ENCODE measurements at regions not wholly inside any gene's neighbourhood (a gene's known extent, or its start where the extent isn't known, plus 50 kb on each side); places are given as distances from the start of the nearest gene placed in this dataset.

DNA sequence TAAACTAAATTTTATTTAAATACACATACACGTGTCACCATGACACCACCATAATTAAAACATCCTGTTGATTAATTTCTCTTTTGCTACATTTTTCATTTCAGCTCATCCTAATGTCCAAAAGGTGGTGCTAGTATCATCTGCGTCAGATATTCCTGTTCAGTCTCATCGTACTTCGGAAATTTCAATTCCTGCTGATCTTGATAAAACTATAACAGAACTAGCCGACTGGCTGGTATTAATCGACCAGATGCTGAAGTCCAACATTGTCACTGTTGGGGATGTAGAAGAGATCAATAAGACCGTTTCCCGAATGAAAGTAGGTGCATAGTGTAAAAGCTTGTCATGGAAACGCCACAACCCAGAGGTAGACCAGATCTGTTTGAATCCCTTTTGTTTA, 263.4 kb downstream of the UTRN start (continued):
- TF ChIP-seq, protein P1, sequence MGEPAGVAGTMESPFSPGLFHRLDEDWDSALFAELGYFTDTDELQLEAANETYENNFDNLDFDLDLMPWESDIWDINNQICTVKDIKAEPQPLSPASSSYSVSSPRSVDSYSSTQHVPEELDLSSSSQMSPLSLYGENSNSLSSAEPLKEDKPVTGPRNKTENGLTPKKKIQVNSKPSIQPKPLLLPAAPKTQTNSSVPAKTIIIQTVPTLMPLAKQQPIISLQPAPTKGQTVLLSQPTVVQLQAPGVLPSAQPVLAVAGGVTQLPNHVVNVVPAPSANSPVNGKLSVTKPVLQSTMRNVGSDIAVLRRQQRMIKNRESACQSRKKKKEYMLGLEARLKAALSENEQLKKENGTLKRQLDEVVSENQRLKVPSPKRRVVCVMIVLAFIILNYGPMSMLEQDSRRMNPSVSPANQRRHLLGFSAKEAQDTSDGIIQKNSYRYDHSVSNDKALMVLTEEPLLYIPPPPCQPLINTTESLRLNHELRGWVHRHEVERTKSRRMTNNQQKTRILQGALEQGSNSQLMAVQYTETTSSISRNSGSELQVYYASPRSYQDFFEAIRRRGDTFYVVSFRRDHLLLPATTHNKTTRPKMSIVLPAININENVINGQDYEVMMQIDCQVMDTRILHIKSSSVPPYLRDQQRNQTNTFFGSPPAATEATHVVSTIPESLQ (CRISPR knock-in tag; IDR thresholded peaks at IDR 0.05) = no peak
- TF ChIP-seq, protein P2, sequence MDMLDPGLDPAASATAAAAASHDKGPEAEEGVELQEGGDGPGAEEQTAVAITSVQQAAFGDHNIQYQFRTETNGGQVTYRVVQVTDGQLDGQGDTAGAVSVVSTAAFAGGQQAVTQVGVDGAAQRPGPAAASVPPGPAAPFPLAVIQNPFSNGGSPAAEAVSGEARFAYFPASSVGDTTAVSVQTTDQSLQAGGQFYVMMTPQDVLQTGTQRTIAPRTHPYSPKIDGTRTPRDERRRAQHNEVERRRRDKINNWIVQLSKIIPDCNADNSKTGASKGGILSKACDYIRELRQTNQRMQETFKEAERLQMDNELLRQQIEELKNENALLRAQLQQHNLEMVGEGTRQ (CRISPR knock-in tag; IDR thresholded peaks at IDR 0.05) = no peak
- TF ChIP-seq ZNF396 (CRISPR knock-in tag; IDR thresholded peaks at IDR 0.05; ENCODE audit: borderline replicate concordance) = no peak

DNA sequence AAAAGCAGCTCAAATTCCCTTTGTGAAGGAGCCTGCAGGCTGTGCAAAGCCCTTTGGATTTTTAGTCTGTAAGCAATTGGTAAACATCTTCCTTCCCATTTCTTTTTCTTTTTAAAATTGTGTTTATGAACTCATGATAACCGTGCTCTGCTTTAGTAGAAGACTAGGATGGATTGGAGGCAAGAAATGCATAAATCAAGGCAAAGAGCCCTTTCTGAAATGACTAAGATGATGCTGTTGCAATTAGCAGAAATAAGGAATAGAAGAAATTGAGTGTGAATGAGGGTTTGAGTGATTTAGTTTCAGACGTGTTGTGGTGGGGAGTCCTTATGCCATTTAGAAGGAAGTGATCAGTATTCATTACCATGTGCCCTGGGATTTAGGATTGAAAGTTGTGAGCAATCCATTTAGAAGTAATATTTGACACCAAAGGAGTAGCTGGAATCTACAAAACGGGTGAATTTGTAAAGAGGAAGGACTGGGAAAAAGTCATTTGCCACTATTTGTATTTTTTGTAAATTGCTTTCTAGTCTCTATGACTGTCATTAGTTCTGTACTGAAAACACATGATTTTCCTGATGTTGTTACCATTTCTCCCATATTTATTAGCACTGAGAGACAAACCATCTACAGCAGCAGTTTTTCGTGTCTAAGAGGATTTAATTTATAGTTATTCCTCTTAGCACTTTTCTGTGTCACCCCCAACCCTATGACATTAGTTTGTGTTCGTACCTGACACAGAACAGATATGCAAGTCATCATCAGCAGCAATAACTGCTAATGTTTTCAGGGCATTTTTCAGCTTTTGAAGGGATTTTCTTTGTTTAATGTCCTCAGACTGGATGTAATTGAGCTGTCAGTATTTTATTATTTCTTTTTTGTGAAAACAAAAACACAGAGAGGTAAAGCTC, 265.0 kb downstream of the UTRN start:
- Mint-ChIP-seq H3K27me3 (ENCODE audit: low read depth) (no peaks in the 10 kb centered on the region), H3K9me3 (no peaks in the 10 kb centered on the region), H3K36me3 (peaks cover 39% of the 10 kb centered on the region), H3K27ac (peak overlapping the region; percentile 0; the same call in 1 of the 2 replicates), H3K4me3 (no peak overlapping the region), H3K4me1 (no peaks in the 10 kb centered on the region)
- TF ChIP-seq, protein P3, sequence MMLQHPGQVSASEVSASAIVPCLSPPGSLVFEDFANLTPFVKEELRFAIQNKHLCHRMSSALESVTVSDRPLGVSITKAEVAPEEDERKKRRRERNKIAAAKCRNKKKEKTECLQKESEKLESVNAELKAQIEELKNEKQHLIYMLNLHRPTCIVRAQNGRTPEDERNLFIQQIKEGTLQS (CRISPR knock-in tag; conservative IDR thresholded peaks at IDR 0.05) = no peak
- TF ChIP-seq, protein P4, sequence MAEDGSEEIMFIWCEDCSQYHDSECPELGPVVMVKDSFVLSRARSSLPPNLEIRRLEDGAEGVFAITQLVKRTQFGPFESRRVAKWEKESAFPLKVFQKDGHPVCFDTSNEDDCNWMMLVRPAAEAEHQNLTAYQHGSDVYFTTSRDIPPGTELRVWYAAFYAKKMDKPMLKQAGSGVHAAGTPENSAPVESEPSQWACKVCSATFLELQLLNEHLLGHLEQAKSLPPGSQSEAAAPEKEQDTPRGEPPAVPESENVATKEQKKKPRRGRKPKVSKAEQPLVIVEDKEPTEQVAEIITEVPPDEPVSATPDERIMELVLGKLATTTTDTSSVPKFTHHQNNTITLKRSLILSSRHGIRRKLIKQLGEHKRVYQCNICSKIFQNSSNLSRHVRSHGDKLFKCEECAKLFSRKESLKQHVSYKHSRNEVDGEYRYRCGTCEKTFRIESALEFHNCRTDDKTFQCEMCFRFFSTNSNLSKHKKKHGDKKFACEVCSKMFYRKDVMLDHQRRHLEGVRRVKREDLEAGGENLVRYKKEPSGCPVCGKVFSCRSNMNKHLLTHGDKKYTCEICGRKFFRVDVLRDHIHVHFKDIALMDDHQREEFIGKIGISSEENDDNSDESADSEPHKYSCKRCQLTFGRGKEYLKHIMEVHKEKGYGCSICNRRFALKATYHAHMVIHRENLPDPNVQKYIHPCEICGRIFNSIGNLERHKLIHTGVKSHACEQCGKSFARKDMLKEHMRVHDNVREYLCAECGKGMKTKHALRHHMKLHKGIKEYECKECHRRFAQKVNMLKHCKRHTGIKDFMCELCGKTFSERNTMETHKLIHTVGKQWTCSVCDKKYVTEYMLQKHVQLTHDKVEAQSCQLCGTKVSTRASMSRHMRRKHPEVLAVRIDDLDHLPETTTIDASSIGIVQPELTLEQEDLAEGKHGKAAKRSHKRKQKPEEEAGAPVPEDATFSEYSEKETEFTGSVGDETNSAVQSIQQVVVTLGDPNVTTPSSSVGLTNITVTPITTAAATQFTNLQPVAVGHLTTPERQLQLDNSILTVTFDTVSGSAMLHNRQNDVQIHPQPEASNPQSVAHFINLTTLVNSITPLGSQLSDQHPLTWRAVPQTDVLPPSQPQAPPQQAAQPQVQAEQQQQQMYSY (CRISPR knock-in tag; IDR thresholded peaks at IDR 0.05) = no peak
- TF ChIP-seq IRF2 (CRISPR knock-in tag; IDR thresholded peaks at IDR 0.05; ENCODE audit: borderline replicate concordance, low read depth) (no peak), ZNF671 (CRISPR knock-in tag; IDR thresholded peaks at IDR 0.05) (no peak), TEAD1 (CRISPR knock-in tag; IDR thresholded peaks at IDR 0.05) (no peak), ZNF121 (CRISPR knock-in tag; IDR thresholded peaks at IDR 0.05) (no peak), ZNF423 (CRISPR knock-in tag; IDR thresholded peaks at IDR 0.05) (no peak), FOXK1 (CRISPR knock-in tag; IDR thresholded peaks at IDR 0.05) (no peak)
- TF ChIP-seq, protein P5, sequence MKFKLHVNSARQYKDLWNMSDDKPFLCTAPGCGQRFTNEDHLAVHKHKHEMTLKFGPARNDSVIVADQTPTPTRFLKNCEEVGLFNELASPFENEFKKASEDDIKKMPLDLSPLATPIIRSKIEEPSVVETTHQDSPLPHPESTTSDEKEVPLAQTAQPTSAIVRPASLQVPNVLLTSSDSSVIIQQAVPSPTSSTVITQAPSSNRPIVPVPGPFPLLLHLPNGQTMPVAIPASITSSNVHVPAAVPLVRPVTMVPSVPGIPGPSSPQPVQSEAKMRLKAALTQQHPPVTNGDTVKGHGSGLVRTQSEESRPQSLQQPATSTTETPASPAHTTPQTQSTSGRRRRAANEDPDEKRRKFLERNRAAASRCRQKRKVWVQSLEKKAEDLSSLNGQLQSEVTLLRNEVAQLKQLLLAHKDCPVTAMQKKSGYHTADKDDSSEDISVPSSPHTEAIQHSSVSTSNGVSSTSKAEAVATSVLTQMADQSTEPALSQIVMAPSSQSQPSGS (CRISPR knock-in tag; IDR thresholded peaks at IDR 0.05; ENCODE audit: borderline replicate concordance, low read depth) = no peak
- TF ChIP-seq, protein P6, sequence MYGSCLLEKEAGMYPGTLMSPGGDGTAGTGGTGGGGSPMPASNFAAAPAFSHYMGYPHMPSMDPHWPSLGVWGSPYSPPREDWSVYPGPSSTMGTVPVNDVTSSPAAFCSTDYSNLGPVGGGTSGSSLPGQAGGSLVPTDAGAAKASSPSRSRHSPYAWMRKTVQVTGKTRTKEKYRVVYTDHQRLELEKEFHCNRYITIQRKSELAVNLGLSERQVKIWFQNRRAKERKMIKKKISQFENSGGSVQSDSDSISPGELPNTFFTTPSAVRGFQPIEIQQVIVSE (CRISPR knock-in tag; IDR thresholded peaks at IDR 0.05; ENCODE audit: borderline replicate concordance) = no peak
- TF ChIP-seq, protein P7, sequence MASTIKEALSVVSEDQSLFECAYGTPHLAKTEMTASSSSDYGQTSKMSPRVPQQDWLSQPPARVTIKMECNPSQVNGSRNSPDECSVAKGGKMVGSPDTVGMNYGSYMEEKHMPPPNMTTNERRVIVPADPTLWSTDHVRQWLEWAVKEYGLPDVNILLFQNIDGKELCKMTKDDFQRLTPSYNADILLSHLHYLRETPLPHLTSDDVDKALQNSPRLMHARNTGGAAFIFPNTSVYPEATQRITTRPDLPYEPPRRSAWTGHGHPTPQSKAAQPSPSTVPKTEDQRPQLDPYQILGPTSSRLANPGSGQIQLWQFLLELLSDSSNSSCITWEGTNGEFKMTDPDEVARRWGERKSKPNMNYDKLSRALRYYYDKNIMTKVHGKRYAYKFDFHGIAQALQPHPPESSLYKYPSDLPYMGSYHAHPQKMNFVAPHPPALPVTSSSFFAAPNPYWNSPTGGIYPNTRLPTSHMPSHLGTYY (CRISPR knock-in tag; IDR thresholded peaks at IDR 0.05) = no peak
- ATAC-seq (no peak), DNase-seq (ENCODE audit: low spot score) (no peak)
- ChIA-PET POLR2A (no interaction called here), CTCF (interaction anchor here (1.0 kb wide), 3 partner anchors 14 to 446 kb away, joined by 3 read pairs; no protein-coding TSS in a partner anchor)

Measured in WTC11 (cell line).